GM23248 (cell line): ENCODE measurements at regions not wholly inside any gene's neighbourhood (a gene's known extent, or its start where the extent isn't known, plus 50 kb on each side); places are given as distances from the start of the nearest gene placed in this dataset.

Experiments
- DNase-seq: peaks from one replicate; pipeline ENCODE4 v3.0.0-alpha.2; 2015
- H2AFZ ChIP-seq: fragments of 200-600 bp; sonication (generic); 2 replicates; pipeline ENCODE4 v1.6.1; 2016; ENCODE audit warnings: antibody characterized with exemption
- H3F3A ChIP-seq: fragments of 200-600 bp; sonication (generic); 2 replicates; pipeline ENCODE4 v1.6.1; 2016; ENCODE audit warnings: mild to moderate bottlenecking, antibody characterized with exemption, mixed run types; ENCODE audit not compliant: insufficient read depth
- H3K27ac ChIP-seq: fragments of 200-600 bp; sonication (generic); 2 replicates; pipeline ENCODE4 v1.5.1; 2016; ENCODE audit warnings: mild to moderate bottlenecking
- H3K27me3 ChIP-seq: fragments of 200-600 bp; sonication (generic); replicated peaks from 2 replicates; pipeline ENCODE4 v1.6.1; 2016; ENCODE audit warnings: mild to moderate bottlenecking; ENCODE audit not compliant: insufficient read depth
- H3K36me3 ChIP-seq: fragments of 200-600 bp; sonication (generic); 2 replicates; pipeline ENCODE4 v1.6.1; 2016; ENCODE audit warnings: low read depth, mild to moderate bottlenecking
- H3K4me1 ChIP-seq: fragments of 200-600 bp; sonication (generic); 2 replicates; pipeline ENCODE4 v1.6.1; 2016; ENCODE audit warnings: mild to moderate bottlenecking; ENCODE audit not compliant: insufficient read depth
- H3K4me2 ChIP-seq: fragments of 200-600 bp; sonication (generic); one replicate; pipeline ENCODE4 v1.6.1; 2016; ENCODE audit warnings: mild to moderate bottlenecking; ENCODE audit not compliant: unreplicated experiment
- H3K4me3 ChIP-seq: fragments of 200-600 bp; sonication (generic); 2 replicates; pipeline ENCODE4 v1.5.1; 2016; ENCODE audit warnings: mild to moderate bottlenecking
- H3K79me2 ChIP-seq: fragments of 200-600 bp; sonication (generic); 2 replicates; pipeline ENCODE4 v1.6.1; 2016; ENCODE audit warnings: mild to moderate bottlenecking; ENCODE audit not compliant: insufficient read depth
- H3K9ac ChIP-seq: fragments of 200-600 bp; sonication (generic); 2 replicates; pipeline ENCODE4 v1.6.1; 2016; ENCODE audit warnings: mild to moderate bottlenecking
- H3K9me2 ChIP-seq: fragments of 200-600 bp; sonication (generic); 2 replicates; pipeline ENCODE4 v1.6.1; 2016; ENCODE audit warnings: mixed run types, mild to moderate bottlenecking, moderate library complexity; ENCODE audit not compliant: insufficient read depth
- H3K9me3 ChIP-seq: fragments of 200-600 bp; sonication (generic); one replicate; pipeline ENCODE4 v1.6.1; 2017; ENCODE audit warnings: low read depth
- H4K20me1 ChIP-seq: fragments of 200-600 bp; sonication (generic); 2 replicates; pipeline ENCODE4 v1.6.0; 2016; ENCODE audit not compliant: insufficient read depth
- EZH2 ChIP-seq: fragments of 200-600 bp; sonication (generic); IDR thresholded peaks from 2 replicates; pipeline ENCODE4 v1.6.1; 2018; ENCODE audit warnings: antibody characterized with exemption, mild to moderate bottlenecking; ENCODE audit not compliant: insufficient read depth, poor library complexity, severe bottlenecking
- EZH2phosphoT487 ChIP-seq: fragments of 200-600 bp; sonication (generic); IDR thresholded peaks from 2 replicates; pipeline ENCODE4 v1.6.1; 2018; ENCODE audit warnings: antibody characterized with exemption, moderate library complexity, mild to moderate bottlenecking, low read depth; ENCODE audit not compliant: insufficient read depth
- WGBS, 2 experiments: methylation state at CpG; one replicate each; pipeline ENCODE4 v1.1.6; 2015 to 2017; ENCODE audit warnings: low lambda C conversion rate in 2 of 2, low coverage in 1 of 2; ENCODE audit errors: missing lambda C conversion rate in 2 of 2; 5-methylcytosine and 5-hydroxymethylcytosine counted together
- in situ Hi-C: fragments of 300-500 bp; cut with MboI; formaldehyde crosslinking; loops from 2 replicates; pipeline ENCODE4 v1.15.0; 2020

- Histone ChIP-seq H3K36me3 (no peaks in the 10 kb centered on the region), H3K9me2 (no peaks in the 10 kb centered on the region), H3K27me3 (no peaks in the 10 kb centered on the region), H3K79me2 (no peaks in the 10 kb centered on the region), H4K20me1 (no peaks in the 10 kb centered on the region), H3F3A (0 out of 2 replicates have a peak, but pooled peaks cover 7% of the 10 kb centered on the region), H3K4me2 (no peak overlapping the region), H2AFZ (no peak overlapping the region), H3K27ac (no peak overlapping the region), H3K9me3 (no peaks in the 10 kb centered on the region), H3K4me3 (no peak overlapping the region), H3K9ac (no peak overlapping the region), H3K4me1 (peaks cover 22% of the 10 kb centered on the region)
- in situ Hi-C loops, result loop anchor here (25.0 kb wide), 1 partner anchor 636 kb away; no protein-coding TSS in a partner anchor
- no peak for TF ChIP-seq EZH2phosphoT487
- TF ChIP-seq EZH2, result no peak
- DNase-seq, result no peak
- 88 to 89% methylated on average over 5 of the region's 5 CpGs for WGBS, 2 experiments
These were observed 128.8 kb upstream of the STMND1 start for GRCh38 chr6:16973051-16973450.

GRCh38 chr6:16972535-16972934 is 129.3 kb upstream of the STMND1 start:
- H3F3A ChIP-seq, result peaks cover 12% of the 10 kb centered on the region
- H3K36me3 ChIP-seq, result no peaks in the 10 kb centered on the region
- no peak overlapping the region for H3K4me2 ChIP-seq
- H3K79me2 ChIP-seq, result no peaks in the 10 kb centered on the region
- no peak overlapping the region for H3K9ac ChIP-seq
- no peak overlapping the region for H2AFZ ChIP-seq
- in situ Hi-C loops, result loop anchor here (25.0 kb wide), 1 partner anchor 635 kb away; no protein-coding TSS in a partner anchor
- H3K4me1 ChIP-seq, result peaks cover 26% of the 10 kb centered on the region
- 86 to 91% methylated on average over 2 of the region's 2 CpGs for WGBS, 2 experiments
- DNase-seq, result no peak
- H3K9me3 ChIP-seq, result no peaks in the 10 kb centered on the region
- H3K9me2 ChIP-seq, result no peaks in the 10 kb centered on the region
- no peak overlapping the region for H3K27ac ChIP-seq
- H4K20me1 ChIP-seq, result no peaks in the 10 kb centered on the region
- no peaks in the 10 kb centered on the region for H3K27me3 ChIP-seq
- no peak overlapping the region for H3K4me3 ChIP-seq
- TF ChIP-seq EZH2 (no peak), EZH2phosphoT487 (no peak)

DNA sequence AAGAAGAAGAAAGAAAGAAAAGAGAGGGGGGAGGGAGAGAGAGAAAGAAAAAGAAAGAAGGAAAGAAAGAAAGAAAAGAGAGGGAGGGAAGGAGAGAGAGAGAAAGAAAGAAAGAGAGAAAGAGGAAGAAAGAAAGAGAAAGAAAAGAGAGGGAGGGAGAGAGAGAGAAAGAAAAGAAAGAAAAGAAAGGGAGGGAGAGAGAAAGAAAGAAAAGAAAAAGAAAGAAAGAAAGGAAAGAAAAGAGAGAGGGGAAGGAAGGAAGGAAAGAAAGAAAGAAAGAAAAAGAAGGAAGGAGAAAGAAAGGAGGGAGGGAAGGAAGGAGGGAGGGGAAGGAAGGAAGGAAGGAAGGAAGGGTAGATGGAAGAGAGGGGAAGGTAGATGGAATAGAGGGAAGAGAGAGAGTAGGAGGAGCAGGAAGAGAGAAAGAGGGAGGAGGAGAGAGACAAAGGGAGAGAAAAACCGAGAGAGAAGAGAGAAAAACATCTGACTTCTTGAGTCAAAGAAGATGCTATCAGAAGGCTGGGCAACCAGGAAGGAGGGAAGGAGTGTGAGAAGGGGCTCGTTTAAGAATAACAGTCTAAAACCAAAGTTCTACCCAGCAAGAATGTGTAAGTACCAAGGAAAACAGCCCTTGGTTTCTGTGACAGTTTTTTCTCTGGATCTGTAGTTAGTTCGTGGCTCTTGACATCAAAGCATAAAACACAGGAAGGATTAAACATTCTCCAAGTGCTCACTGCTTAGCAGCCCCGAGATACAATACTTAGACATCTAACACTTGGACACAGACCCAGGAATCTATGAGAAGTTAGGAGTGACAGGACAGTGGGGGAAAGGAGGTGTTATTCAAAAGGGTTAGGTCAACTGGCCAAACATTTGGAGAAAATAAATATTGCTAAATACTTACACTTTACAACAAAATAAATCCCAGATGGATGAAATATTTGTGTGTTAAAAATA is 131.9 kb upstream of the STMND1 start:
- peak; percentile 36 for DNase-seq
- H3K9me2 ChIP-seq, result no peaks in the 10 kb centered on the region
- TF ChIP-seq EZH2phosphoT487 (no peak), EZH2 (no peak)
- peak overlapping the region; percentile 18; the same call in 1 of the 2 replicates for H3K4me3 ChIP-seq
- peaks cover 40% of the 10 kb centered on the region for H3K4me1 ChIP-seq
- H4K20me1 ChIP-seq, result no peaks in the 10 kb centered on the region
- in situ Hi-C loops, result loop anchor here (25.0 kb wide), 1 partner anchor 633 kb away; no protein-coding TSS in a partner anchor
- peak overlapping the region; percentile 26 for H3K4me2 ChIP-seq
- no peaks in the 10 kb centered on the region for H3K27me3 ChIP-seq
- WGBS, 2 experiments, result 2 to 7% methylated on average over 3 to 4 of the region's 4 CpGs
- H3K36me3 ChIP-seq, result no peaks in the 10 kb centered on the region
- peaks cover 26% of the 10 kb centered on the region for H3F3A ChIP-seq
- no peaks in the 10 kb centered on the region for H3K79me2 ChIP-seq
- H3K9me3 ChIP-seq, result no peaks in the 10 kb centered on the region
- H2AFZ ChIP-seq, result peak overlapping the region; percentile 72
- H3K27ac ChIP-seq, result no peak overlapping the region
- H3K9ac ChIP-seq, result peak overlapping the region; percentile 17; the same call in 1 of the 2 replicates

DNA sequence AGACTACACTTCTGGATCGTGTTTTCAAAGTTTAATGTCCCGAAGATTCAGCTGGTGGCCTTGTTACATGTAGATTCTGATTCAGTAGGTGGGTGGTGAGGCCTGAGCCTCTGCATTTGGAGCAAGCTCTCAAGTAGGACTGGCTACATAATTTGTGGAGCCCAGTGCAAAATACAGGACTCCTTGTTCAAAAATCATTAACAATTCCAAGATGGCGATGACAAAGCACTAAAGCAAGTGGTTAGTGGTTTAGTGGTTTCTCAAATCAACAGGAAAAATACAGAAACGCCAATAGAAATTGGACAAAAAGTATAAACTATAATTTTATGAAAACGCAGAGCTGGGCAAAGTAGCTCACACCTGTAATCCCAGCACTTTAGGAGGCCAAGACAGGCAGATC is 133.7 kb upstream of the STMND1 start:
- Histone ChIP-seq H2AFZ (no peak overlapping the region), H3K27me3 (no peaks in the 10 kb centered on the region), H3K79me2 (no peaks in the 10 kb centered on the region), H3K36me3 (no peaks in the 10 kb centered on the region), H3K9ac (no peak overlapping the region), H3K27ac (no peak overlapping the region), H3K4me3 (no peak overlapping the region), H3K4me1 (peaks cover 36% of the 10 kb centered on the region), H4K20me1 (no peaks in the 10 kb centered on the region), H3K4me2 (no peak overlapping the region), H3K9me3 (no peaks in the 10 kb centered on the region), H3F3A (peaks cover 26% of the 10 kb centered on the region), H3K9me2 (no peaks in the 10 kb centered on the region)
- in situ Hi-C loops, result loop anchor here (25.0 kb wide), 1 partner anchor 631 kb away; no protein-coding TSS in a partner anchor
- WGBS, 2 experiments, result 94 to 97% methylated on average over 5 of the region's 5 CpGs
- no peak for DNase-seq
- TF ChIP-seq EZH2 (no peak), EZH2phosphoT487 (no peak)
